OCI-LY7 (cell line): ENCODE measurements at regions not wholly inside any gene's neighbourhood (a gene's known extent, or its start where the extent isn't known, plus 50 kb on each side); places are given as distances from the start of the nearest gene placed in this dataset.

Experiments
- EZH2phosphoT487 ChIP-seq: fragments of 200-600 bp; sonication (generic); IDR thresholded peaks from 2 replicates; pipeline ENCODE4 v1.6.1; 2018; ENCODE audit warnings: low read depth, borderline replicate concordance, mild to moderate bottlenecking, mixed run types, antibody characterized with exemption, low read length, moderate library complexity, mixed read lengths
- TF ChIP-seq, protein P1 (sequence below): fragments of 200-600 bp; sonication (generic); conservative IDR thresholded peaks from 2 replicates; pipeline ENCODE4 v1.5.1; 2014; ENCODE audit warnings: mild to moderate bottlenecking, antibody characterized with exemption, low read length, moderate library complexity, mixed read lengths

GRCh38 chr17:12463102-12463501, 202.6 kb upstream of the MYOCD start:
- TF ChIP-seq, protein P1, sequence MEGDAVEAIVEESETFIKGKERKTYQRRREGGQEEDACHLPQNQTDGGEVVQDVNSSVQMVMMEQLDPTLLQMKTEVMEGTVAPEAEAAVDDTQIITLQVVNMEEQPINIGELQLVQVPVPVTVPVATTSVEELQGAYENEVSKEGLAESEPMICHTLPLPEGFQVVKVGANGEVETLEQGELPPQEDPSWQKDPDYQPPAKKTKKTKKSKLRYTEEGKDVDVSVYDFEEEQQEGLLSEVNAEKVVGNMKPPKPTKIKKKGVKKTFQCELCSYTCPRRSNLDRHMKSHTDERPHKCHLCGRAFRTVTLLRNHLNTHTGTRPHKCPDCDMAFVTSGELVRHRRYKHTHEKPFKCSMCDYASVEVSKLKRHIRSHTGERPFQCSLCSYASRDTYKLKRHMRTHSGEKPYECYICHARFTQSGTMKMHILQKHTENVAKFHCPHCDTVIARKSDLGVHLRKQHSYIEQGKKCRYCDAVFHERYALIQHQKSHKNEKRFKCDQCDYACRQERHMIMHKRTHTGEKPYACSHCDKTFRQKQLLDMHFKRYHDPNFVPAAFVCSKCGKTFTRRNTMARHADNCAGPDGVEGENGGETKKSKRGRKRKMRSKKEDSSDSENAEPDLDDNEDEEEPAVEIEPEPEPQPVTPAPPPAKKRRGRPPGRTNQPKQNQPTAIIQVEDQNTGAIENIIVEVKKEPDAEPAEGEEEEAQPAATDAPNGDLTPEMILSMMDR = no peak
- no peak for TF ChIP-seq EZH2phosphoT487
